Choroid plexus epithelial cell (primary cell): ENCODE measurements at regions not wholly inside any gene's neighbourhood (a gene's known extent, or its start where the extent isn't known, plus 50 kb on each side); places are given as distances from the start of the nearest gene placed in this dataset.
"Not testable (repeated sequence)": the region's sequence is repeated elsewhere in the genome, so short reads cannot be mapped to it uniquely, and the experiment has no call there.

Source experiments
- DNase-seq: peaks from one replicate; pipeline ENCODE4 v3.0.0-alpha.2; 2010; ENCODE audit warnings: low read depth
- H3K4me3 ChIP-seq: 2 replicates; pipeline ENCODE4 v1.5.1; 2011; ENCODE audit warnings: low read depth, mild to moderate bottlenecking, control low read depth, low read length, moderate library complexity
- TF ChIP-seq, protein P1 (sequence below): conservative IDR thresholded peaks from 2 replicates; pipeline ENCODE4 v1.5.1; 2011; ENCODE audit warnings: low read depth, mild to moderate bottlenecking, control low read depth, inconsistent platforms, low read length, moderate library complexity

DNA sequence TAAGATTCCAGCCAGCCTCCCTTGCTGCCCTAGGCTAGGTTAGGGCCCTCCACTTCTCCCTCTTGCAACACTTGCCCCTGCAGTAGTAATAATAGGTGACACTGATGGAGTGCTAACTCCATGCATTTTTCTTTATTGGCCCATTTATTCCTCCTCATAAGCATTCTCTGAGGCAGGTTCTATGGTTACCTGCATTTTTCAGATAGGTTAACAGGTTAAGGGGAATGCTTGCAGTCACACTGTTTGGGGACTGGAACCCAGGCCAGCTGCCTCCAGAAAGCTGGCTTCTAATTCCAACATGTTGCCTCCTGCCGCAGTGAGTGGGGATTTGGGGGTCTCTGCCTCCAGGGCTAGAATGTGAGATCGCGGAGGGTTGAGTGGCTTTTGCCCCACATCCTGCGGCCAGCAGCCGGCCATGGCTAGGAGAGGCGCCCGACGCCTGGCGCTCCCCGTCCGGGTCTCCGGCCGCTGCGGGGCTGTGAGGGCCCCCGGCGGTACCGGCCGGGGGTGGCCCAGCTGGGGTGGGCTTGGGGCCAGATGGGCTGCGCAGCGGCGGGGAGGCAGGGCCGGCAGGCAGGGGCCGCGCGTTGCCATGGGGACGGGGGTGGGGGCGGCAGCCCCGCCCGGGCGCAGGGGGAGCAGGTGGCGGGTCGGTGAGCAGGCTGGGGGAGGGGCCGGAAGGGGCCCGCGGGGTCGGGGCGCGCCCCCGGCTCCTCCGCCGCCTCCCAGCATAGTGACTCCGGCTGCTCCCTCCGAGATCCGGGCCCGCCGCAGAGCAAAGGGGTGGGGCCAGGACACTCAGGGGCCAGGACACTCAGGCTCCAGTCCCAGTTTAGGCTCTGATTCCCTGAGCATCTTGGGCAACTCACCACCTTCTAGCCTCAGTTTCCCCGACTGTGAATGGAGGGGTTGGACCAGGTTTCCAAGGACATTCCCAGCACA lies 68.4 kb upstream of the SSBP3 start:
- no peak overlapping the region for H3K4me3 ChIP-seq
- TF ChIP-seq, protein P1, sequence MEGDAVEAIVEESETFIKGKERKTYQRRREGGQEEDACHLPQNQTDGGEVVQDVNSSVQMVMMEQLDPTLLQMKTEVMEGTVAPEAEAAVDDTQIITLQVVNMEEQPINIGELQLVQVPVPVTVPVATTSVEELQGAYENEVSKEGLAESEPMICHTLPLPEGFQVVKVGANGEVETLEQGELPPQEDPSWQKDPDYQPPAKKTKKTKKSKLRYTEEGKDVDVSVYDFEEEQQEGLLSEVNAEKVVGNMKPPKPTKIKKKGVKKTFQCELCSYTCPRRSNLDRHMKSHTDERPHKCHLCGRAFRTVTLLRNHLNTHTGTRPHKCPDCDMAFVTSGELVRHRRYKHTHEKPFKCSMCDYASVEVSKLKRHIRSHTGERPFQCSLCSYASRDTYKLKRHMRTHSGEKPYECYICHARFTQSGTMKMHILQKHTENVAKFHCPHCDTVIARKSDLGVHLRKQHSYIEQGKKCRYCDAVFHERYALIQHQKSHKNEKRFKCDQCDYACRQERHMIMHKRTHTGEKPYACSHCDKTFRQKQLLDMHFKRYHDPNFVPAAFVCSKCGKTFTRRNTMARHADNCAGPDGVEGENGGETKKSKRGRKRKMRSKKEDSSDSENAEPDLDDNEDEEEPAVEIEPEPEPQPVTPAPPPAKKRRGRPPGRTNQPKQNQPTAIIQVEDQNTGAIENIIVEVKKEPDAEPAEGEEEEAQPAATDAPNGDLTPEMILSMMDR = no peak
- DNase-seq = no peak

DNA sequence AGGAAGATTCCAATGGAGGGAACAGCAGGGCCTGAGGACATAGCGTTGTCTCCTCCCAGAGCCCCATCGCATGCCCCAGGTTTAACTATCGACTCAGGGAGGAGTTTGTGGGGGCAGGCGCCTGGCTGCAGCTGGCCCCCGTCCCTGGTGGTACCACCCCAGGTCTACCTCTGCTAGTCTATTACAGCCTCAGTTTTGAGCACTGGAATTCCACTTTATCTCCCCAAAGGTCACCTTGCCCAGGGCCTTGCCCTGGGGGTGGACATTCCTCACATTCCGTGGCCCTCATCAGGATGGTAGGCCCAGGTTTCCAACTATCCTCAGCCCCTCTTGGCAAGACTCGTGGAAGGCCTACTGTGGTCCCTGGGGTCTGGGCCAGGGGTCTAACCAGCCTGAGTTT lies 65.4 kb upstream of the SSBP3 start:
- H3K4me3 ChIP-seq = no peak overlapping the region
- no peak for DNase-seq
- TF ChIP-seq, protein P1 = no peak

DNA sequence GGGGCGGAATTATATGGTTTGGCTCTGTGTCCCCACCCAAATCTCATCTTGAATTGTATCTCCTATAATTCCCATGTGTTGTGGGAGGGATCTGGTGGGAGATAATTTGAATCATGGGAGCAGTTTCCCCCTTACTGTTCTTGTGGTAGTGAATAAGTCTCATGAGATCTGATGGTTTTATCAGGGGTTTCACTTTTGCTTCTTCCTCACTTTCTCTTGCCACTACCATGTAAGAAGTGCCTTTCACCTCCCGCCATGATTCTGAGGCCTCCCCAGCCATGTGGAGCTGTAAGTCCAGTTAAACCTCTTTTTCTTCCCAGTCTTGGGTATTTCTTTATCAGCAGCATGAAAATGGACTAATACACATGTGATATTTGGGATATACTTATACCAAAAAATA lies 63.2 kb upstream of the SSBP3 start:
- DNase-seq, H3K4me3 ChIP-seq: not testable (repeated sequence)

DNA sequence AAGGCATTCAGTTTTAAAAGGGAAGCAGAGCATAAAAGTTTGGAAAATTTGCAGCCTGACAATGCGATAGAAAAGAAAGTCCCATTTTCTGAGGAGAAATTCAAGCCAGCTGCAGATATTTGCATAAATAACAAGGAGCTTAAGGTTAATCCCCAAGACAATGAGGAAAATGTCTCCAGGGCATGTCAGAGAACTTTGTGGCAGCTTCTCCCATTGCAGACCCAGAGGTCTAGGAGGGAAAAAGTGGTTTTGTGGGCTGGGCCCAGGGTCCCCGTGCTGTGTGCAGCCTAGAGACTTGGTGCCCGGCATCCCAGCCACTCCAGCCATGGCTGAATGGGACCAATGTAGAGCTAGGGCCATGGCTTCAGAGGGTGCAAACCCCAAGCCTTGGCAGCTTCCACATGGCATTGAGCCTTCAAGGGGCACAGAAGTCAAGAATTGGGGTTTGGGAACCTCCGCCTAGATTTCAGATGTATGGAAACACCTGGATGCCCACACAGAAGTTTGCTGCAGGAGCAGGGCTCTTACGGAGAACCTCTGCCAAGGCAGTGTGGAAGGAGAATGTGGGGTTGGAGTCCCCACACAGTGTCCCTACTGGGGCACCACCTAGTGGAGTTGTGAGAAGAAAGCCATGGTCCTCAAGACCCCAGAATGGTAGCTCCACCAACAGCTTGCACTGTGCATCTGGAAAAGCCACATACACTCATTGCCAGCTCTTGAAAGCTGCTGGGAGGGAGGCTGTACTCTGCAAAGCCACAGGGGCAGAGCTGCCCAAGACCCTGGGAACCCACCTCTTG lies 62.3 kb upstream of the SSBP3 start:
- not testable (repeated sequence) for H3K4me3 ChIP-seq, DNase-seq
- TF ChIP-seq, protein P1 = peak; percentile 16

DNA sequence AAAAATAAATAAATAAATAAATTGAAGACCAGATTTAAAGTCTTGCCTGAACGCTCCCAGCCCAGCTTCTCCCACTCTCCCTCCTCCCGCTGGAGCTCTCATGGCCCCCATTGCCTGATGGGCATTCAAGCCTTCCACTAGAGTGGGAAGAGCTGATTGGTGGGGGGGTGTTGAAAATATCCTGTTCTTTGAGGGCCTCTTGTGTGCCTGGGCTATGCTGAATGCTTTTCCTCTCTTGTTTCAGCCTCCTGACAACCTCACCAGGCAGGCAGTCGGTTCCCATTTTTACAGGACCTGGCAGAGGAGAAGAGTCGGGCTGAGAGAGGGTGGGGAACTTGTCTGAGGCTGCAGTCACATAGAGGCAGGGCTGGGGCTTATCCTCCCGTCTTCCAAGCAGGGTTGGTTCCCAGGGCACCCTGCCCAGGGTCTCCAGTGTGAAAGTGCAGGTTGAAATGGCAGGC lies 59.2 kb upstream of the SSBP3 start:
- peak; percentile 21 for DNase-seq

DNA sequence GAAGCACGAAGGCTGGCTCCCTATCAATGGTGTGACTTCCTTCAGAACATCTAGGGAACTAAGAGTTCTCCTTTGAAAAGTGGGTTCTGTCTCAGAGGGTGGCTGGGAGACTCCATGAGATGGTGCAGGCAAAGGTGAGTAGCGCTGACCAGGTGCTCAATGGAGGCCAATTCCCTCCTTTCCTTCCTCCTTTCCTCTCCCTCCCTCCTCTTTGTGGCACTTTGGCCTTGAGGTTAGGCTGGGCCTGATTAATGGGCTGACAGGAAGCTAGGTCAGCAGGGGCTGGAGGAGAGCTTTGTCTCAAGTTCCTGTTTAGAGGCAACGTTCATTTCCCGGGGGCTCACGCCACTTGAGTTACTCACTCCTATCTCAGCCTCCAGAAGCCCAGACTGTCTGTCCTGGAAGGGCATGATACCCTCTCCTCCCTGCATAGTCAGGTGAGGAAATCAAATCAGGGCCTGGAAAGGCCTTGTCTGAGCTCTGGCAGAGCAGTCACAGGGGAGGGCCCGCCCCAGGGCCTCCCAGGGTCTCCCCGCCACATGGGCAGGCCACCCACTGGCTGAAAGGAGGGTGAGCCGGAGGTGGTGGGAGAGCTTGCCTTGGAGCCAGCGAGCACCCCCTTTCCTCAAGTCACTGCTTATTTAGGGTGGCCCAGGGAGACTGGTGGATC lies 58.4 kb upstream of the SSBP3 start:
- no peak overlapping the region for H3K4me3 ChIP-seq
- no peak for DNase-seq
- TF ChIP-seq, protein P1 = no peak

More for the DNA sequence above, 59.2 kb upstream of the SSBP3 start:
- H3K4me3 ChIP-seq = no peak overlapping the region
- TF ChIP-seq, protein P1 = no peak

DNA sequence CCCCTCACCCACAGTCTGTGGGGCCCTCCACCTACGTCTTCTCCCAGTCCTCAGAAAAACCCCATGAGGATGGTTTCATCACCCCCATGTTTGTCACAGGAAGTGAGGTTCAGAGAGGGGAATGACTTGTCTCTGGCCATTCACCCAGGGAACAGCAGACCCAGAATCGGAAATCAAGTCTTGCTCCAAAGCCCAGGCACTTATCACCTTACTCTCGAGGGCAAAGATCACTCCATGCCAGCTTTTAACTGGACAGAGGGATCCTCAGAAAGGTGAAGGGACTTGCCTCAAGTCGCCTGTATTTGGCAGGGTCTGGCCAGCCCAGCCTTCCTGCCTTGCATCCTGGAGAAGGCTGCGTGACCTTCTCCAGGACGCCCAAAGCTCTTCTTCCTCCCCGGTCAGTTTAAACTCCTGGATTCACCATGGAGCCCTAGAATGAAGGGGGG lies 57.9 kb upstream of the SSBP3 start:
- TF ChIP-seq, protein P1 = no peak
- peak; percentile 23 for DNase-seq
- H3K4me3 ChIP-seq = no peak overlapping the region
